ENCODE measurements at regions not wholly inside any gene's neighbourhood (a gene's known extent, or its start where the extent isn't known, plus 50 kb on each side); places are given as distances from the start of the nearest gene placed in this dataset.

DNA sequence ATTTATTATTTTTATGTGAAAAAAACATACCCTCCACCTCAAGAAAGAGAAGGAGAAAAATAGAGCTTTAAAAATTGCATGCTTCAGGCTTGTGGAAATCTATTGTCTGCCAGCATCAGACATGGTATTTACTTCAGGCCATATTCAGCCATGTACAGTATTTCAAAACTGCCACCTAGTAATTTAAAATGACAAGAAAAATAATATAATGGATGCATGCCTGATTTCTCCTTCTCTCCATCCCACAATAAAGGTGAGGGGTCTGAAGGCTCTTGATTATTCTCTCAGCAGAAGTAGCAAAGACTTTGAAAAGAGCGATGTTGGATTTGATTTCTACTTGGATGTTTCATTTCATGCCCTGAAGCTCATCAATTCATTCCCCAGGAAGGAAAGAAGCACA lies 250.7 kb downstream of the TBC1D4 start:
- DNase-seq (ENCODE audit: low spot score), result no peak
- TF ChIP-seq, protein P1, sequence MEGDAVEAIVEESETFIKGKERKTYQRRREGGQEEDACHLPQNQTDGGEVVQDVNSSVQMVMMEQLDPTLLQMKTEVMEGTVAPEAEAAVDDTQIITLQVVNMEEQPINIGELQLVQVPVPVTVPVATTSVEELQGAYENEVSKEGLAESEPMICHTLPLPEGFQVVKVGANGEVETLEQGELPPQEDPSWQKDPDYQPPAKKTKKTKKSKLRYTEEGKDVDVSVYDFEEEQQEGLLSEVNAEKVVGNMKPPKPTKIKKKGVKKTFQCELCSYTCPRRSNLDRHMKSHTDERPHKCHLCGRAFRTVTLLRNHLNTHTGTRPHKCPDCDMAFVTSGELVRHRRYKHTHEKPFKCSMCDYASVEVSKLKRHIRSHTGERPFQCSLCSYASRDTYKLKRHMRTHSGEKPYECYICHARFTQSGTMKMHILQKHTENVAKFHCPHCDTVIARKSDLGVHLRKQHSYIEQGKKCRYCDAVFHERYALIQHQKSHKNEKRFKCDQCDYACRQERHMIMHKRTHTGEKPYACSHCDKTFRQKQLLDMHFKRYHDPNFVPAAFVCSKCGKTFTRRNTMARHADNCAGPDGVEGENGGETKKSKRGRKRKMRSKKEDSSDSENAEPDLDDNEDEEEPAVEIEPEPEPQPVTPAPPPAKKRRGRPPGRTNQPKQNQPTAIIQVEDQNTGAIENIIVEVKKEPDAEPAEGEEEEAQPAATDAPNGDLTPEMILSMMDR (IDR thresholded peaks at IDR 0.05; ENCODE audit: extremely low read depth, missing control alignments), result no peak

GRCh38 chr13:75226733-75227435 lies 255.1 kb downstream of the TBC1D4 start:
- no peak for DNase-seq (ENCODE audit: low spot score)
- TF ChIP-seq, protein P1 (IDR thresholded peaks at IDR 0.05; ENCODE audit: extremely low read depth, missing control alignments), result no peak

DNA sequence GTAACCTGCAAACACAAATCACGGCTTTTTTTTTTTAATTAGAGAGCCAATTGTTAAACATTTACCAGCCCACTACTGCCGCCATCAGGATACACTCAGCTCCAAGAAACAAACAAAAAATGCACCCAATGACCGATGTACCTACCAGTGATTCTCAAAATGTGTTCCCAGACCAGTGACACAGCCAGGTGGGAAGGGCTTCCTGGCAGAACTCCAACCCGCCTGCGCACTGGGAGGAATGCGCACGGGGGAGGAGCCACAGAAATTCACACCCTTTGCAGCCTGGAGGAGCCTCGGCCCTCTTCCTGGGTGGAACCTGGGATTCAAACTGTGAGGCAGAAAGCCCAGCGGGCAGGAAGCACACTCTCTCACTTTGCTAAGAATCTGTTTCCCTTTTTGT lies 255.9 kb downstream of the TBC1D4 start:
- DNase-seq (ENCODE audit: low spot score), result no peak
- TF ChIP-seq, protein P1 (IDR thresholded peaks at IDR 0.05; ENCODE audit: extremely low read depth, missing control alignments), result no peak

GRCh38 chr13:75225288-75226032 lies 256.5 kb downstream of the TBC1D4 start:
- DNase-seq (ENCODE audit: low spot score), result no peak
- TF ChIP-seq, protein P1 (IDR thresholded peaks at IDR 0.05; ENCODE audit: extremely low read depth, missing control alignments), result no peak

- DNase-seq (ENCODE audit: low spot score), result no peak
Measured at GRCh38 chr13:75224053-75224742, 257.8 kb downstream of the TBC1D4 start.

DNA sequence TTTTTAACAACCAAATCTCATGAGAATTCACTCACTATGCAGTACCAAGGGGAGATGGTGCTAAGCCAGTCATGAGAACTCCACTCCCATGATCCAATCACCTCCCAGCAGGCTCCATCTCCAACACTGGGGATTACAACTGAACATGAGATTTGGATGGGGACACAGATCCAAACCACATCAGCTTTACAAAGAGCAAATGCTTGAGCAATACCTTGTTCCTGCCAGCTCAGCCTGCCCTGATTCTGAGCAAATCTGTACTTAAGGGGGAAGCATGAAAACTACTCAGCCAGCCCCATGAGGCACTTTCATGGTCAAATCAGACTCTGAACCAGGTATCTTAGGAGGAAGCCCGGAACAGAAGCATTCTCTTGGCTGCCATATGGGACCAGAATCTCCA lies 259.9 kb downstream of the TBC1D4 start:
- DNase-seq (ENCODE audit: low spot score), result no peak

More at GRCh38 chr13:75224053-75224742, 257.8 kb downstream of the TBC1D4 start:
- TF ChIP-seq, protein P1 (IDR thresholded peaks at IDR 0.05; ENCODE audit: extremely low read depth, missing control alignments), result no peak

More for the DNA sequence above, 259.9 kb downstream of the TBC1D4 start:
- TF ChIP-seq, protein P1 (IDR thresholded peaks at IDR 0.05; ENCODE audit: extremely low read depth, missing control alignments), result no peak
